ENCODE measurements at regions not wholly inside any gene's neighbourhood (a gene's known extent, or its start where the extent isn't known, plus 50 kb on each side); places are given as distances from the start of the nearest gene placed in this dataset.

DNA sequence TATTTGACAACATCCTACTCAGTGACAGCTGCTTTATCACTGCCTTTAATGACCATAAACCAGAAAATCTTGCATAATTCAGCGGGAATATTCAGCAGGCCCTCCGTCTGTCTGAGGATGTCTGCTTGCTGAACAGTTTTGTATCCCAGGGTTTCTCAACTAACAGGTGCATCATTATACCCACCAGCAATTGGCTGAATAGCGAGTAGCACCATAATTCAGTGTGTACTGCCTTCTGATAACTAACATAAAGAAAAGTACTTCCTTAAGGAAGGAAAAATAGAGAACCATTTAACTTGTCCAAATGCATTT, 680.1 kb downstream of the GALC start:
- TF ChIP-seq, protein P1, sequence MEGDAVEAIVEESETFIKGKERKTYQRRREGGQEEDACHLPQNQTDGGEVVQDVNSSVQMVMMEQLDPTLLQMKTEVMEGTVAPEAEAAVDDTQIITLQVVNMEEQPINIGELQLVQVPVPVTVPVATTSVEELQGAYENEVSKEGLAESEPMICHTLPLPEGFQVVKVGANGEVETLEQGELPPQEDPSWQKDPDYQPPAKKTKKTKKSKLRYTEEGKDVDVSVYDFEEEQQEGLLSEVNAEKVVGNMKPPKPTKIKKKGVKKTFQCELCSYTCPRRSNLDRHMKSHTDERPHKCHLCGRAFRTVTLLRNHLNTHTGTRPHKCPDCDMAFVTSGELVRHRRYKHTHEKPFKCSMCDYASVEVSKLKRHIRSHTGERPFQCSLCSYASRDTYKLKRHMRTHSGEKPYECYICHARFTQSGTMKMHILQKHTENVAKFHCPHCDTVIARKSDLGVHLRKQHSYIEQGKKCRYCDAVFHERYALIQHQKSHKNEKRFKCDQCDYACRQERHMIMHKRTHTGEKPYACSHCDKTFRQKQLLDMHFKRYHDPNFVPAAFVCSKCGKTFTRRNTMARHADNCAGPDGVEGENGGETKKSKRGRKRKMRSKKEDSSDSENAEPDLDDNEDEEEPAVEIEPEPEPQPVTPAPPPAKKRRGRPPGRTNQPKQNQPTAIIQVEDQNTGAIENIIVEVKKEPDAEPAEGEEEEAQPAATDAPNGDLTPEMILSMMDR (conservative IDR thresholded peaks at IDR 0.05; ENCODE audit: low read depth, low read length), result no peak
- TF ChIP-seq EZH2 (IDR thresholded peaks at IDR 0.05; ENCODE audit: borderline replicate concordance, low read depth, low read length, poor library complexity, severe bottlenecking), result no peak
